HUES6 (cell line): ENCODE measurements at regions not wholly inside any gene's neighbourhood (a gene's known extent, or its start where the extent isn't known, plus 50 kb on each side); places are given as distances from the start of the nearest gene placed in this dataset.
A peak's percentile ranks its signal among the peaks of the same experiment; 100 is the strongest.
"Not testable (repeated sequence)": the region's sequence is repeated elsewhere in the genome, so short reads cannot be mapped to it uniquely, and the experiment has no call there.

Experiments used
- H3K27ac ChIP-seq: 2 replicates; pipeline ENCODE4 v1.7.0; 2013; ENCODE audit warnings: low read depth, mild to moderate bottlenecking, low read length, inconsistent platforms
- H3K27me3 ChIP-seq: 2 replicates; pipeline ENCODE4 v1.6.1; 2013; ENCODE audit warnings: low read length; ENCODE audit not compliant: control insufficient read depth, insufficient read depth
- H3K36me3 ChIP-seq: 2 replicates; pipeline ENCODE4 v1.6.1; 2013; ENCODE audit warnings: low read length; ENCODE audit not compliant: control insufficient read depth, insufficient read depth
- H3K4me1 ChIP-seq: 2 replicates; pipeline ENCODE4 v1.6.1; 2013; ENCODE audit warnings: low read length; ENCODE audit not compliant: control insufficient read depth, insufficient read depth
- H3K4me3 ChIP-seq: 2 replicates; pipeline ENCODE4 v1.5.1; 2013; ENCODE audit warnings: low read depth, low read length
- H3K9ac ChIP-seq: one replicate; pipeline ENCODE4 v1.6.1; 2013; ENCODE audit warnings: mild to moderate bottlenecking, low read length
- H3K9me3 ChIP-seq: 2 replicates; pipeline ENCODE4 v1.6.1; 2013; ENCODE audit warnings: low read depth, low read length; ENCODE audit not compliant: control insufficient read depth, insufficient read depth

- peaks cover 25% of the 10 kb centered on the region for H3K27me3 ChIP-seq
- H3K27ac ChIP-seq = no peak overlapping the region
- peak overlapping the region; percentile 30 for H3K4me3 ChIP-seq
- H3K36me3 ChIP-seq = no peaks in the 10 kb centered on the region
- peaks cover 50% of the 10 kb centered on the region for H3K4me1 ChIP-seq
- no peaks in the 10 kb centered on the region for H3K9me3 ChIP-seq
- H3K9ac ChIP-seq = no peak overlapping the region
Observed at GRCh38 chr10:100642295-100642994, 102.9 kb upstream of the PAX2 start.

GRCh38 chr10:100645091-100645490, 100.3 kb upstream of the PAX2 start:
- Histone ChIP-seq H3K36me3 (no peaks in the 10 kb centered on the region), H3K27me3 (peaks cover 17% of the 10 kb centered on the region), H3K4me1 (peaks cover 38% of the 10 kb centered on the region), H3K4me3 (no peak overlapping the region), H3K9ac (no peak overlapping the region), H3K9me3 (no peaks in the 10 kb centered on the region), H3K27ac (no peak overlapping the region)

GRCh38 chr10:100645613-100646392, 99.6 kb upstream of the PAX2 start:
- Histone ChIP-seq H3K36me3 (no peaks in the 10 kb centered on the region), H3K4me1 (peaks cover 38% of the 10 kb centered on the region), H3K9ac (no peak overlapping the region), H3K4me3 (no peak overlapping the region), H3K27me3 (peaks cover 22% of the 10 kb centered on the region), H3K27ac (no peak overlapping the region), H3K9me3 (no peaks in the 10 kb centered on the region)

GRCh38 chr10:100647928-100648327, 97.5 kb upstream of the PAX2 start:
- H3K27ac ChIP-seq = no peak overlapping the region
- no peaks in the 10 kb centered on the region for H3K36me3 ChIP-seq
- no peak overlapping the region for H3K9ac ChIP-seq
- no peaks in the 10 kb centered on the region for H3K9me3 ChIP-seq
- peaks cover 33% of the 10 kb centered on the region for H3K27me3 ChIP-seq
- peaks cover 25% of the 10 kb centered on the region for H3K4me1 ChIP-seq
- H3K4me3 ChIP-seq = no peak overlapping the region

GRCh38 chr10:100650693-100651092, 94.7 kb upstream of the PAX2 start:
- Histone ChIP-seq H3K36me3 (no peaks in the 10 kb centered on the region), H3K4me1 (peaks cover 23% of the 10 kb centered on the region), H3K9me3 (no peaks in the 10 kb centered on the region), H3K27ac (no peak overlapping the region), H3K27me3 (peaks cover 45% of the 10 kb centered on the region), H3K9ac (no peak overlapping the region), H3K4me3 (no peak overlapping the region)

- not testable (repeated sequence) for H3K4me3 ChIP-seq, H3K9ac ChIP-seq, H3K27ac ChIP-seq, H3K9me3 ChIP-seq, H3K36me3 ChIP-seq
- H3K27me3 ChIP-seq = peaks cover 48% of the 10 kb centered on the region
- peaks cover 23% of the 10 kb centered on the region for H3K4me1 ChIP-seq
Observed at GRCh38 chr10:100651099-100651498, 94.3 kb upstream of the PAX2 start.

GRCh38 chr10:100651916-100652315, 93.5 kb upstream of the PAX2 start:
- H3K9ac ChIP-seq = no peak overlapping the region
- H3K4me1 ChIP-seq = peaks cover 19% of the 10 kb centered on the region
- no peaks in the 10 kb centered on the region for H3K9me3 ChIP-seq
- H3K27me3 ChIP-seq = peaks cover 51% of the 10 kb centered on the region
- H3K4me3 ChIP-seq = no peak overlapping the region
- H3K36me3 ChIP-seq = no peaks in the 10 kb centered on the region
- H3K27ac ChIP-seq = no peak overlapping the region

GRCh38 chr10:100652406-100653135, 92.8 kb upstream of the PAX2 start:
- Histone ChIP-seq H3K36me3 (no peaks in the 10 kb centered on the region), H3K27ac (no peak overlapping the region), H3K4me1 (peaks cover 21% of the 10 kb centered on the region), H3K9ac (no peak overlapping the region), H3K4me3 (no peak overlapping the region), H3K27me3 (peaks cover 57% of the 10 kb centered on the region), H3K9me3 (no peaks in the 10 kb centered on the region)

- Histone ChIP-seq H3K9ac (no peak overlapping the region), H3K27ac (no peak overlapping the region; the same call in 1 of the 2 replicates), H3K27me3 (peaks cover 66% of the 10 kb centered on the region), H3K36me3 (no peaks in the 10 kb centered on the region), H3K4me3 (peak overlapping the region; percentile 79), H3K9me3 (no peaks in the 10 kb centered on the region), H3K4me1 (peaks cover 21% of the 10 kb centered on the region)
Observed at GRCh38 chr10:100653238-100653956, 92.0 kb upstream of the PAX2 start.

- Histone ChIP-seq H3K27ac (peak overlapping the region; percentile 59; the same call in 1 of the 2 replicates), H3K4me1 (peaks cover 21% of the 10 kb centered on the region), H3K4me3 (peak overlapping the region; percentile 79), H3K27me3 (peaks cover 73% of the 10 kb centered on the region), H3K9me3 (no peaks in the 10 kb centered on the region), H3K9ac (peak overlapping the region; percentile 57), H3K36me3 (no peaks in the 10 kb centered on the region)
Observed at GRCh38 chr10:100653957-100654781, 91.2 kb upstream of the PAX2 start.
